Aorta (tissue), 5 donors: ENCODE measurements at regions not wholly inside any gene's neighbourhood (a gene's known extent, or its start where the extent isn't known, plus 50 kb on each side); places are given as distances from the start of the nearest gene placed in this dataset.

Experiments
- ATAC-seq: fragments of 200-7000 bp; cut with Tn5 transposase; one replicate; pipeline ENCODE4 v1.9.1; 2022; ENCODE audit warnings: moderate library complexity; ENCODE audit not compliant: low FRiP score
- DNase-seq, 2 donors: peaks; one replicate each; pipeline ENCODE4 v3.0.0-alpha.2; 2020
- H3K27ac ChIP-seq, 2 donors: one replicate each; pipeline ENCODE4 v1.5.1; 2013; ENCODE audit warnings: low read length in 2 of 2, mild to moderate bottlenecking in 2 of 2, moderate library complexity in 2 of 2, control low read depth in 1 of 2, inconsistent platforms in 1 of 2, low read depth in 1 of 2
- H3K27me3 ChIP-seq, 2 donors: one replicate each; pipeline ENCODE4 v1.6.1; 2013; ENCODE audit warnings: control low read depth in 1 of 2, low read length in 1 of 2, mild to moderate bottlenecking in 1 of 2, moderate library complexity in 1 of 2; ENCODE audit not compliant: insufficient read depth in 2 of 2, control insufficient read depth in 1 of 2
- H3K36me3 ChIP-seq, 2 donors: one replicate each; pipeline ENCODE4 v1.6.1; 2013; ENCODE audit warnings: control low read depth in 1 of 2, low read length in 1 of 2, mild to moderate bottlenecking in 1 of 2; ENCODE audit not compliant: insufficient read depth in 2 of 2, control insufficient read depth in 1 of 2
- H3K4me1 ChIP-seq, 2 donors: one replicate each; pipeline ENCODE4 v1.6.1; 2013; ENCODE audit warnings: low read length in 2 of 2, control low read depth in 1 of 2, mild to moderate bottlenecking in 1 of 2, moderate library complexity in 1 of 2; ENCODE audit not compliant: insufficient read depth in 2 of 2, control insufficient read depth in 1 of 2
- H3K4me3 ChIP-seq, 2 donors: one replicate each; pipeline ENCODE4 v1.5.1; 2013; ENCODE audit warnings: low read length in 2 of 2, control low read depth in 1 of 2, mild to moderate bottlenecking in 1 of 2
- H3K9me3 ChIP-seq: one replicate; pipeline ENCODE4 v1.6.1; 2013; ENCODE audit warnings: mild to moderate bottlenecking, low read length; ENCODE audit not compliant: control insufficient read depth
- WGBS, 2 donors: extraction: QIAGEN DNeasy Blood & Tissue Kit; methylation state at CpG; one replicate each; pipeline ENCODE4 v1.1.7; 2013; 5-methylcytosine and 5-hydroxymethylcytosine counted together
- intact Hi-C, 2 donors: fragments of 100-400 bp; cut with DNase I; formaldehyde crosslinking; loops; one replicate each; pipeline versions ENCODE4 v1.14.2 to v1.15.0; 2022
- donor health status: healthy with polysubstance abuse.
- donor health status: Bipolar disorder and iron deficiency.
- donor health status: DM: no; HTN: no; CAD: no.
- donor health status: DM: no; HTN: no; CAD: no.
- donor health status: DM: yes; HTN: yes; CAD: no.

- ATAC-seq, result no peak
- DNase-seq, result no peak
- peaks cover 2% of the 10 kb centered on the region for H3K9me3 ChIP-seq
- no peak overlapping the region for H3K27ac ChIP-seq
- H3K27me3 ChIP-seq, result no peaks in the 10 kb centered on the region
- intact Hi-C loops, result no loop called here
- no peaks in the 10 kb centered on the region for H3K36me3 ChIP-seq
- no peaks in the 10 kb centered on the region for H3K4me1 ChIP-seq
- no peak overlapping the region for H3K4me3 ChIP-seq
- 90% methylated on average over 3 of the region's 3 CpGs for WGBS, 2 donors
These were observed 133.4 kb upstream of the DYNLRB2 start for GRCh38 chr16:80407265-80407987.

- no peak for DNase-seq
- Histone ChIP-seq H3K4me1 (no peaks in the 10 kb centered on the region), H3K27ac (no peak overlapping the region), H3K9me3 (peaks cover 2% of the 10 kb centered on the region), H3K27me3 (no peaks in the 10 kb centered on the region), H3K4me3 (no peak overlapping the region), H3K36me3 (no peaks in the 10 kb centered on the region)
- ATAC-seq, result no peak
- intact Hi-C loops, result no loop called here
These were observed 135.9 kb upstream of the DYNLRB2 start for GRCh38 chr16:80404847-80405246.

- intact Hi-C loops, result no loop called here
- no peaks in the 10 kb centered on the region for H3K36me3 ChIP-seq
- ATAC-seq, result no peak
- no peak overlapping the region for H3K27ac ChIP-seq
- WGBS, 2 donors, result 8 to 11% methylated on average over 3 of the region's 3 CpGs
- H3K9me3 ChIP-seq, result peaks cover 2% of the 10 kb centered on the region
- no peak overlapping the region for H3K4me3 ChIP-seq
- no peak for DNase-seq
- no peaks in the 10 kb centered on the region for H3K4me1 ChIP-seq
- no peaks in the 10 kb centered on the region for H3K27me3 ChIP-seq
These were observed 136.9 kb upstream of the DYNLRB2 start for GRCh38 chr16:80403894-80404293.

GRCh38 chr16:80390871-80391489, 149.8 kb upstream of the DYNLRB2 start:
- intact Hi-C loops, result no loop called here
- H3K9me3 ChIP-seq, result peaks cover 3% of the 10 kb centered on the region

GRCh38 chr16:80390046-80390445, 150.7 kb upstream of the DYNLRB2 start:
- ATAC-seq (no peak), DNase-seq (no peak)
- no peaks in the 10 kb centered on the region for H3K36me3 ChIP-seq
- 94% methylated on average over 4 of the region's 4 CpGs for WGBS, 2 donors
- H3K27ac ChIP-seq, result no peak overlapping the region
- H3K9me3 ChIP-seq, result peaks cover 1% of the 10 kb centered on the region
- intact Hi-C loops, result no loop called here
- no peaks in the 10 kb centered on the region for H3K27me3 ChIP-seq
- no peak overlapping the region for H3K4me3 ChIP-seq
- H3K4me1 ChIP-seq, result no peaks in the 10 kb centered on the region

More at GRCh38 chr16:80390871-80391489, 149.8 kb upstream of the DYNLRB2 start:
- ATAC-seq, result no peak
- Histone ChIP-seq H3K4me3 (no peak overlapping the region), H3K27me3 (no peaks in the 10 kb centered on the region), H3K36me3 (no peaks in the 10 kb centered on the region), H3K4me1 (no peaks in the 10 kb centered on the region), H3K27ac (no peak overlapping the region)
- WGBS, 2 donors, result 21 to 30% methylated on average over 5 of the region's 5 CpGs
- DNase-seq, result no peak

GRCh38 chr16:80389338-80389737, 151.5 kb upstream of the DYNLRB2 start:
- no peak for ATAC-seq
- intact Hi-C loops, result no loop called here
- DNase-seq, result no peak
- H3K4me1 ChIP-seq, result no peaks in the 10 kb centered on the region
- no peaks in the 10 kb centered on the region for H3K36me3 ChIP-seq
- H3K27me3 ChIP-seq, result no peaks in the 10 kb centered on the region
- WGBS, 2 donors, result 75 to 84% methylated on average over 9 of the region's 9 CpGs
- H3K27ac ChIP-seq, result no peak overlapping the region
- H3K9me3 ChIP-seq, result peaks cover 1% of the 10 kb centered on the region
- no peak overlapping the region for H3K4me3 ChIP-seq

- DNase-seq, result no peak
- 95 to 97% methylated on average over 15 of the region's 15 CpGs for WGBS, 2 donors
- intact Hi-C loops, result no loop called here
- Histone ChIP-seq H3K36me3 (no peaks in the 10 kb centered on the region), H3K27ac (no peak overlapping the region), H3K27me3 (no peaks in the 10 kb centered on the region), H3K4me3 (no peak overlapping the region), H3K4me1 (no peaks in the 10 kb centered on the region), H3K9me3 (no peaks in the 10 kb centered on the region)
- ATAC-seq, result no peak
These were observed 153.4 kb upstream of the DYNLRB2 start for GRCh38 chr16:80387318-80387921.

- no peak for ATAC-seq
These were observed 155.9 kb upstream of the DYNLRB2 start for GRCh38 chr16:80384862-80385261.

GRCh38 chr16:80380514-80380913, 160.3 kb upstream of the DYNLRB2 start:
- Histone ChIP-seq H3K27ac (no peak overlapping the region), H3K4me1 (no peaks in the 10 kb centered on the region), H3K9me3 (no peaks in the 10 kb centered on the region), H3K27me3 (no peaks in the 10 kb centered on the region), H3K36me3 (no peaks in the 10 kb centered on the region), H3K4me3 (no peak overlapping the region)
- DNase-seq (no peak), ATAC-seq (no peak)
- 96% methylated on average over 4 of the region's 4 CpGs for WGBS, 2 donors
- intact Hi-C loops, result no loop called here

More at GRCh38 chr16:80384862-80385261, 155.9 kb upstream of the DYNLRB2 start:
- H3K4me3 ChIP-seq, result no peak overlapping the region
- DNase-seq, result no peak
- H3K36me3 ChIP-seq, result no peaks in the 10 kb centered on the region
- intact Hi-C loops, result no loop called here
- no peak overlapping the region for H3K27ac ChIP-seq
- H3K4me1 ChIP-seq, result no peaks in the 10 kb centered on the region
- no peaks in the 10 kb centered on the region for H3K27me3 ChIP-seq
- H3K9me3 ChIP-seq, result no peaks in the 10 kb centered on the region
